Esophagus muscularis mucosa (tissue), 4 donors: ENCODE measurements at regions not wholly inside any gene's neighbourhood (a gene's known extent, or its start where the extent isn't known, plus 50 kb on each side); places are given as distances from the start of the nearest gene placed in this dataset.
A peak's percentile ranks its signal among the peaks of the same experiment; 100 is the strongest.

Source experiments
- DNase-seq: peaks from one replicate; pipeline ENCODE4 v3.0.0-alpha.2; 2017; ENCODE audit errors: extremely low spot score
- H3K27ac ChIP-seq, 4 donors: fragments of 200-600 bp; sonication (generic); replicated peaks in 1 of 4; 1 replicate in 3 of 4; 2 replicates in 1 of 4; pipeline ENCODE4 v1.5.1; 2016 to 2019; ENCODE audit warnings: mild to moderate bottlenecking in 1 of 4
- H3K27me3 ChIP-seq, 4 donors: fragments of 200-600 bp; sonication (generic); one replicate each; pipeline versions ENCODE4 v1.5.1 to v1.6.0; 2016 to 2019
- H3K36me3 ChIP-seq, 4 donors: fragments of 200-600 bp; sonication (generic); one replicate each; pipeline ENCODE4 v1.5.1; 2016 to 2019
- H3K4me1 ChIP-seq, 4 donors: fragments of 200-600 bp; sonication (generic); one replicate each; pipeline ENCODE4 v1.5.1; 2016 to 2019
- H3K4me3 ChIP-seq, 4 donors: fragments of 200-600 bp; sonication (generic); 1 replicate in 2 of 4; 2 replicates in 2 of 4; pipeline ENCODE4 v1.5.1; 2016 to 2019; ENCODE audit warnings: mild to moderate bottlenecking in 4 of 4, moderate library complexity in 1 of 4
- H3K9me3 ChIP-seq, 4 donors: fragments of 200-600 bp; sonication (generic); 1 replicate in 3 of 4; 2 replicates in 1 of 4; pipeline ENCODE4 v1.5.1; 2016 to 2019
- CTCF ChIP-seq, 3 experiments: fragments of 200-600 bp in 2 of 3; fragments of 450-650 bp in 1 of 3; sonication (generic) in 2 of 3; IDR thresholded peaks; one replicate each; pipeline ENCODE4 v1.5.1; 2017 to 2019; ENCODE audit warnings: antibody characterized with exemption in 3 of 3, mild to moderate bottlenecking in 2 of 3, moderate library complexity in 1 of 3
- EP300 ChIP-seq: sonication (generic); formaldehyde crosslinking; IDR thresholded peaks from one replicate; pipeline ENCODE4 v1.6.1; 2017; ENCODE audit warnings: antibody characterized with exemption
- POLR2A ChIP-seq: fragments of 450-650 bp; IDR thresholded peaks from one replicate; pipeline ENCODE4 v1.6.1; 2017; ENCODE audit warnings: antibody characterized with exemption, moderate library complexity, mild to moderate bottlenecking, low read depth
- POLR2AphosphoS5 ChIP-seq, 2 donors: sonication (generic); formaldehyde crosslinking; IDR thresholded peaks; one replicate each; pipeline ENCODE4 v1.6.1; 2017; ENCODE audit warnings: antibody characterized with exemption in 2 of 2
- WGBS: methylation state at CpG from one replicate; pipeline ENCODE4 v1.1.5; 2018; 5-methylcytosine and 5-hydroxymethylcytosine counted together
- intact Hi-C: fragments of 100-400 bp; cut with DNase I; formaldehyde crosslinking; loops from one replicate; pipeline ENCODE4 v1.15.1; 2023

GRCh38 chr5:73236541-73237128 is 63.6 kb downstream of the TMEM174 start:
- 94% methylated on average over 5 of the region's 5 CpGs for WGBS
- no peak overlapping the region for H3K27ac ChIP-seq
- peaks cover 0 to 43% (median 12%) of the 10 kb centered on the region in 4 donors for H3K27me3 ChIP-seq
- no peaks in the 10 kb centered on the region for H3K36me3 ChIP-seq
- peaks cover 18 to 26% (median 24%) of the 10 kb centered on the region in 4 donors for H3K4me1 ChIP-seq
- no peak for TF ChIP-seq POLR2AphosphoS5 (IDR thresholded peaks at IDR 0.05)
- TF ChIP-seq EP300, result no peak
- no peak for TF ChIP-seq POLR2A
- no peak for TF ChIP-seq CTCF (IDR thresholded peaks at IDR 0.05)
- H3K4me3 ChIP-seq, result no peak overlapping the region
- peak; percentile 55 for DNase-seq
- intact Hi-C loops, result no loop called here
- no peaks in the 10 kb centered on the region for H3K9me3 ChIP-seq

- Histone ChIP-seq H3K4me3 (peak overlapping the region; percentile 54 to 58 (median 56)), H3K4me1 (peaks cover 18 to 26% (median 24%) of the 10 kb centered on the region in 4 donors), H3K27ac (peak overlapping the region in 1 of 4 donors; percentile 36), H3K27me3 (peaks cover 0 to 52% (median 12%) of the 10 kb centered on the region in 4 donors), H3K9me3 (no peaks in the 10 kb centered on the region), H3K36me3 (no peaks in the 10 kb centered on the region)
- WGBS, result 21% methylated on average over 15 of the region's 15 CpGs
- no peak for TF ChIP-seq POLR2AphosphoS5 (IDR thresholded peaks at IDR 0.05)
- no peak for DNase-seq
- intact Hi-C loops, result no loop called here
These were observed 61.2 kb downstream of the TMEM174 start for GRCh38 chr5:73234204-73234555.

GRCh38 chr5:73233461-73234203 is 60.6 kb downstream of the TMEM174 start:
- H3K27me3 ChIP-seq, result peaks cover 0 to 54% (median 12%) of the 10 kb centered on the region in 4 donors
- H3K4me3 ChIP-seq, result peak overlapping the region; percentile 54 to 58 (median 56)
- no peaks in the 10 kb centered on the region for H3K9me3 ChIP-seq
- peak overlapping the region in 3 of 4 donors; percentile 7 to 36 (median 36) for H3K27ac ChIP-seq
- no peak for DNase-seq
- H3K36me3 ChIP-seq, result no peaks in the 10 kb centered on the region
- peaks cover 18 to 26% (median 24%) of the 10 kb centered on the region in 4 donors for H3K4me1 ChIP-seq
- TF ChIP-seq EP300 (no peak), POLR2AphosphoS5 (IDR thresholded peaks at IDR 0.05) (no peak), POLR2A (no peak)
- WGBS, result 6% methylated on average over 19 of the region's 64 CpGs
- intact Hi-C loops, result no loop called here

GRCh38 chr5:73233053-73233460 is 60.1 kb downstream of the TMEM174 start:
- no peak for DNase-seq
- intact Hi-C loops, result no loop called here
- Histone ChIP-seq H3K9me3 (no peaks in the 10 kb centered on the region), H3K27me3 (peaks cover 0 to 54% (median 12%) of the 10 kb centered on the region in 4 donors), H3K4me3 (peak overlapping the region; percentile 54 to 58 (median 56)), H3K4me1 (peaks cover 18 to 26% (median 24%) of the 10 kb centered on the region in 4 donors), H3K27ac (no peak overlapping the region), H3K36me3 (no peaks in the 10 kb centered on the region)
- 66% methylated on average over 10 of the region's 17 CpGs for WGBS
- no peak for TF ChIP-seq POLR2A
- no peak for TF ChIP-seq POLR2AphosphoS5 (IDR thresholded peaks at IDR 0.05)
- TF ChIP-seq CTCF (IDR thresholded peaks at IDR 0.05), result no peak
- no peak for TF ChIP-seq EP300

GRCh38 chr5:73232266-73233041 is 59.5 kb downstream of the TMEM174 start:
- Histone ChIP-seq H3K27me3 (peaks cover 0 to 60% (median 12%) of the 10 kb centered on the region in 4 donors), H3K27ac (no peak overlapping the region), H3K9me3 (no peaks in the 10 kb centered on the region), H3K4me1 (peaks cover 18 to 26% (median 24%) of the 10 kb centered on the region in 4 donors), H3K4me3 (no peak overlapping the region), H3K36me3 (no peaks in the 10 kb centered on the region)
- DNase-seq, result peak; percentile 39
- no peak for TF ChIP-seq EP300
- TF ChIP-seq CTCF (IDR thresholded peaks at IDR 0.05), result no peak
- no peak for TF ChIP-seq POLR2A
- TF ChIP-seq POLR2AphosphoS5 (IDR thresholded peaks at IDR 0.05), result no peak
- intact Hi-C loops, result no loop called here
- 64% methylated on average over 33 of the region's 39 CpGs for WGBS
